HG03469 (cell line): ENCODE measurements at regions not wholly inside any gene's neighbourhood (a gene's known extent, or its start where the extent isn't known, plus 50 kb on each side); places are given as distances from the start of the nearest gene placed in this dataset.

Experiments
- ATAC-seq: cut with Tn5 transposase; IDR thresholded peaks from one replicate; pipeline ENCODE4 v1.9.1; 2021; ENCODE audit warnings: mild to moderate bottlenecking, moderate library complexity, moderate number of reproducible peaks; ENCODE audit not compliant: unreplicated experiment

DNA sequence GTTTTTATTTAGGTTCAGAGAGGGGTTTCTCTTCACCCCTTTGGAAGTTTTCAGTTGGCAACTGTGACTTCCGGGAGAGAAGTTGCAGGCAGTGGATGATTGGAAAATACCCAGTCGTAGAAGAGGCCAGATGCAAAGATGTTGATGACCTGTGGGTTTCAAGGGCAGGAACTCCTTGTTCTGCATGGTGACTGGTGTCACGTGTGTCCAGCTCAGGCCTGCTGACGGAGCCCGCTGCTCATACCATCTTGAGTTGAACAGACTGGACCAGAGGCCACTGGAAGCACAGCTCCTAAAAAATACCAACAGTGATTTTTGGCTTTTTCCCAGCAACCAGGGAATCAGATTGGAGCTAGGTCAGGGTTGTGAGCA is 243.9 kb upstream of the KLF4 start:
- no peak for ATAC-seq

GRCh38 chr9:107732781-107733522 is 243.4 kb upstream of the KLF4 start:
- ATAC-seq = no peak

GRCh38 chr9:107731115-107731762 is 241.7 kb upstream of the KLF4 start:
- ATAC-seq = no peak

- ATAC-seq = no peak
Observed at GRCh38 chr9:107730666-107731065, 241.1 kb upstream of the KLF4 start.

DNA sequence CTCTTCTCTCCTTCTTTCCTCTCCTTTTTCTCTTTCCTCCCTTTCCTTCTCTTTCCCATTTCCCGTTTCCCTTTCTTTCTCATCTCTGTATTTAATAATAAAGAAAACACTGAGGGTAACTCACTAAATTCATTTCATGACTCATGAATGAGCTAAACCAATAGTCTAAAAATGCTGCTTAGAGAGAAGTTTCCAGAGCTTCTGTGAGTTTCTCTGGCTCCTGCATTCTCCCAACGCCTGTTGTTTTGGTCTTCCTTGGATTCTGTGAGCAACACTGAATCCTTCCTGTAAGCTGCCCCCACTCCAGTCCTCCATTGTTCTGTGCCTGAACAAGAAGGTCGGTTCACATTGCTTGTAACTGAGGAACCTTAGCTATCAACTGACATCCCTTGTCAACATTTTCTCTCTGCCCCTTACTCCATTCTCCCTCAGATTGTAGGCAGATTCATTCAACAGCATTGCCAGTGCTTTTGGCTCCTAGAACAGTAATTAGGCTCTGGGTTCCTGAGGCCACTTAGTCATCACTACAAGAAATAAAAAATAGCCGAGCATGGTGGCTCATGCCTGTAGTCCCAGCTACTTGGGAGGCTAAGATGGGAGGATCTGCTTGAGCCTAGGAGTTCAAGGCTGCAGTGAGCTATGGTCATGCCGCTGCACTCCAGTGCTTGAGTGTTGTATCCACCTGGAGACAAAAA is 237.7 kb upstream of the KLF4 start:
- no peak for ATAC-seq

- no peak for ATAC-seq
Observed at GRCh38 chr9:107723015-107723414, 233.4 kb upstream of the KLF4 start.

- no peak for ATAC-seq
Observed at GRCh38 chr9:107721705-107722245, 232.2 kb upstream of the KLF4 start.

DNA sequence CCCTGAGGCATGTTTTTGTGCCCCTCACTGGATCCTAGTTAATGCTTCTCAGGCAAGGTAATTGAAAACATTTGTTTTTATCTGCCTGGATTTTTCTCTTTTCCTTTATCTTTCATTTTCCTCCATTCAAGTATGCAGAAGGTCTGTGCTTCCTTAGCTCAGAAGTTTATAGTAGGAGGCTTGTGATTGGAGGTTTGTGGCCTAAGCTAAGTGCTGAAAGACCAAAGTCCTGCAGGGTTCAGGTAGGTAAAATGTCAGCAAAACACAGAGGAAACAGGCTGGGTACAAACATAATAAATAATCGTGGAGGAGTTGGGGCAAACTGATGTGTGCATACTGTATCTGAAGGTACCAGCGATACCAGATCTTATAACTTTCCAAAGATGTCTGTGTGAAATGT is 230.9 kb upstream of the KLF4 start:
- no peak for ATAC-seq

DNA sequence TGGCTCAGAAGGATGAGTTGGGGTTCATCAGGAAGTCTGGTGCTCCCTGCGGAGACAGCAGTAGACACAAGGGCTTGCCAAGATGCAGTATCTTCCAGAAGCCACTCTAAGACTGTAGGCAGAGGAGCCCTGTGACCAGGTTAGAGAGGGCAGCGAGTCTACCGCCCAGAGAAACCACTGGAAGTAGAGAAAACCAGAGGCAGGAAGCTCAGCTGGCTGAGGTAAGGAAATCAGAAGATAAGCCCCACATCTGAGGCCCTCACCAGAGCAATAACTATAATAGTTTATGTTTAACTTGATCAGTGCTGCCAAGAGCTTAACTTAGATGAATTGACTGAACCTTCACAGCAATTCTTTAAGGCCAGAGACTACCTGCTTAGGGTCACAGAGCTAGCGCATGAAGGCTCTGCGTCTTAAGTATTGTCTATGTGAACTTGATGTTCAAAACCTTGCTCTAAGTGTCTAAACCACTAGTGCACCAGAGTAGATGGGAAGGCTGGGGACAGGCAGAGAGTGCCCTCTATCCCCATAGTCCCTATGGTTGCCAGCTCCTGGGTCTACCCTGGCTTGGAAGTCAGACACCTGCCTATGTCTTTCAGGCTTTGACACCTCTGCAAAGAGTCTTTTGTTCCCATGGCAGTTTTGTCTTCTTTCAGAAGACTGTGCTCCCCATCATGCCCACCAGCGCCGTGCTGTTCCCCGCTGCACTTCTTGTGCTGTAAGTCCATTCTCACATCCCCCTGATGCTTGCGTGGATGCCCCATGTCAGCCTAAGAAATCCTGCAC is 228.2 kb upstream of the KLF4 start:
- no peak for ATAC-seq

- no peak for ATAC-seq
Observed at GRCh38 chr9:107715740-107716139, 226.2 kb upstream of the KLF4 start.

GRCh38 chr9:107713470-107713869 is 223.9 kb upstream of the KLF4 start:
- ATAC-seq = no peak

GRCh38 chr9:107712390-107712789 is 222.8 kb upstream of the KLF4 start:
- ATAC-seq = no peak

GRCh38 chr9:107711542-107711941 is 222.0 kb upstream of the KLF4 start:
- ATAC-seq = no peak

DNA sequence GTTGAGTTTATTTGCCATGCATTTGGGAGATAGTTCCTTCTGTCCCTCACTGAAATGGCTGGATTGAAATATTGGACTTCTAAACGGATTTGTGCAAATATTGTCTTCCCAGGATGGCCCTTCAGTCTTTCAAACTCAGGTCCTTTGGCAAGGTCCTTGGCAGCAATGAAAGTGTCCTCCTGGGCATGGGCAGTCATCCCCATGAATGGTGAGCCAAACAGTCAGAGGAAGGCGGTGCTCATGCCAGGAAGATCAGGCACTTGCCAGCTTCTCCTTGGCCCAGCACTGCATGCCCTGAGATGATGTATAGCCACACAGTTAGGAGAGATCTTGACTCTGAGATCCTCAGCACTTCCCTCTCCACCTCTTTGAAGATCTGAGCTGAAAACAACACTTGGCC is 221.4 kb upstream of the KLF4 start:
- ATAC-seq = no peak

- ATAC-seq = no peak
Observed at GRCh38 chr9:107710546-107710945, 221.0 kb upstream of the KLF4 start.

DNA sequence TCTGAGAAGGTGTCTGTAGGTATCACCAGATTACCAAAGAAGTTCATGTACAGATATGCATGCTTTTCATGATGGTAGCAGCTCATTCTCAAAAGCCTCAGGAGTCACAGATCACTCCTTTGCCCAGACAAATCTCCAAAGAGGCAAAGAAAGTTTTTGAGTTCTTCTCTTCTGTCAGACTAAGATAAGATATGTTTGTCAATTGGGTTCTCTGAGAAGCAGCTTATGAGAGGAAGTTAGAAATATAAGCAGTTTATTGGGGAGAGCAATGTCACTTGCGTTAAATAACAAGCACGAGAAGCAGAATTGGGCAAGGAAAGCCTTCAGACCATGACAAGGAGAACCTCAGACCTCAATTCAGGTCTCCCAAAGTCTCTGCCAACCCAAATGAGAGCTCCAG is 219.2 kb upstream of the KLF4 start:
- no peak for ATAC-seq

GRCh38 chr9:107707915-107708441 is 218.4 kb upstream of the KLF4 start:
- no peak for ATAC-seq

GRCh38 chr9:107707428-107707837 is 217.9 kb upstream of the KLF4 start:
- ATAC-seq = no peak

- ATAC-seq = no peak
Observed at GRCh38 chr9:107706701-107707427, 217.3 kb upstream of the KLF4 start.

DNA sequence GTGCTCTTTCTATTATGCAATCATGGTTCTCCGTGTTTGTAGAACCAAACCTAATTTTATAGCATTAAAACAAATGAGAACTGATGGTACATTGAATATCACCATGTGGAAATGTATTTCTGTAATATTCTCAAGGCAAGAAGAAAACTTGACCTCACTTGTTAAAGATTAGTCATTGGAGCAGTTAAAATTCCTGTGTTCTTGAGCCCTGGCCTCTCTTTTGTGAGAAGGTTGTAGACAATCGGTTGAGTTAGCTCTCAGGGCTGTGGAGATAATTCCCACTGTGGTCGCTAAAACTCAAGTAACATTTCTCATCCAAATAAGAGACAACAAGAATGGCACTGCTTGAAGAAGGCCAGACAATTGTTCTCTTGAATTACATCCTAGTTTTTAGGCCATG is 216.0 kb upstream of the KLF4 start:
- no peak for ATAC-seq
